ENCODE measurements at regions not wholly inside any gene's neighbourhood (a gene's known extent, or its start where the extent isn't known, plus 50 kb on each side); places are given as distances from the start of the nearest gene placed in this dataset.
"Not testable (repeated sequence)": the region's sequence is repeated elsewhere in the genome, so short reads cannot be mapped to it uniquely, and the experiment has no call there.

DNA sequence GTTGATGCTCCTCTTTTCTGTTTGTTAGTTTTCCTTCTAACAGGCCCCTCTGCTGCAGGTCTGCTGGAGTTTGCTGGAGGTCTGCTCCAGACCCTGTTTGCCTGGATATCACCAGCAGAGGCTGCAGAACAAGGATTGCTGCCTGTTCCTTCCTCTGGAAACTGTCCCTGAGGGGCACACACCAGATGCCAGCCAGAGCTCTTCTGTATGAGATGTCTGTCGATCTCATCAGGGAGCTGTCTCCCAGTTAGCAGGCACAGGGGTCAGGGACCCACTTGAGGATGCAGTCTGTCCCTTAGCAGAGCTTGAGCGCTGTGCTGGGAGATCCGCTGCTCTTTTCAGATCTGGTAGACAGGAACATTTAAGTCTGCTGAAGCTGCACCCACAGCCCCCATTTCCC lies 422.3 kb upstream of the SYNCRIP start:
- not testable (repeated sequence) for DNase-seq (ENCODE audit: low spot score)

DNA sequence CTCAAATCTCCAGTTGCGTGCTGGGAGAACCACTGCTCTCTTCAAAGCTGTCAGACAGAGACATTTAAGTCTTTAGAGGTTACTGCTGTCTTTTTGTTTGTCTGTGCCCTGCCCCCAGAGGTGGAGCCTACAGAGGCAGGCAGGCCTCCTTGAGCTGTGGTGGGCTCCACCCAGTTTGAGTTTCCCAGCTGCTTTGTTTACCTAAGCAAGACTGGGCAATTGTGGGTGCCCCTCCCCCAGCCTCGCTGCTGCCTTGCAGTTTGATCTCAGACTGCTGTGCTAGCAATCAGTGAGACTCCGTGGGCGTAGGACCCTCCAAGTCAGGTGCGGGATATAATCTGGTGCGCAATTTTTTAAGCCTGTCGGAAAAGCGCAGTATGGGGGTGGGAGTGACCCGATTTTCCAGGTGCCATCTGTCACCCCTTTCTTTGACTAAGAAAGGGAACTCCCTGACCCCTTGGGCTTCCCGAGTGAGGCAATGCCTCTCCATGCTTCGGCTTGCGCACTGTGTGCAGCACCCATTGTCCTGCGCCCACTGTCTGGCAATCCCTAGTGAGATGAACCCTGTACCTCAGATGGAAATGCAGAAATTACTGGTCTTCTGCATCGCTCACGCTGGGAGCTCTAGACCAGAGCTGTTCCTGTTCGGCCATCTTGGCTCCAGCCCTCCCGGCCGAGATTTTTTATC lies 414.8 kb upstream of the SYNCRIP start:
- DNase-seq (ENCODE audit: low spot score) = not testable (repeated sequence)

DNA sequence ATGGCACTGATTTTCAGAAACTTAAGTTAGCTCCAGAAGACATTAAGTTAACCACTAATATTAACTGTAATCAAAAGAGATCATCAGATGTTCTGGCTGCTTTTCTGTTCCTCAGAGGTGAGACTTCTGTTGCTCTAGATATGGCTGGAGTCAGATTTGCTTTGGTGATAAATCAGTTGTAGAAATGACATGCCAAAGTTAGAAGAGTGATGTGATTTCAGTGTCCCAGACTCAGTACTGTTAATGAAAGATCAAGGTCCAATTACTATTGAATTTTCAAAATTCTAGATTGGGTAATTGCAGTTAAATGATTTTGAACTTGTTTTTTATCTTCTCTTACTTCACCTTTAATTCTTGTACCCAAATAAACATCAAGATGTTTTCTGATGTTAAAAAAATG lies 402.4 kb upstream of the SYNCRIP start:
- DNase-seq (ENCODE audit: low spot score) = no peak

DNA sequence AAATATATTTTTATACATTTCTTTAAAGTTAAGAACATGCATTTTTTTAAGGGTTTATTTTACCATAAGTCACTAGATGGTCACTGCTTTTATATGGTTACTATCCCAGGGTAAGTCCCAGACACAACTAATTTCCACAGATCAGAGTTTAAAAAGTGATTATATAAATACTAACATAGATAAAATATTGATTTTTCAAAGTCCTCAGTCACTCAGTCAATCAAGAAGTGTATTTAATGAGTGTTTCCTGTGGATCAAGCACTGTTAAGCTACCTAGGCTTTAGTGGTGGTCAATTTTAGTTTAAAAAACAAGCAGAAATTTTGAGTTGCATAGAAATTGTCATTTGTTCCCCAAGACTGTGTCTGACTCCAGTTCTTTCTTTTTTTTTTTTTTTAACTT lies 399.5 kb upstream of the SYNCRIP start:
- DNase-seq (ENCODE audit: low spot score) = no peak

DNA sequence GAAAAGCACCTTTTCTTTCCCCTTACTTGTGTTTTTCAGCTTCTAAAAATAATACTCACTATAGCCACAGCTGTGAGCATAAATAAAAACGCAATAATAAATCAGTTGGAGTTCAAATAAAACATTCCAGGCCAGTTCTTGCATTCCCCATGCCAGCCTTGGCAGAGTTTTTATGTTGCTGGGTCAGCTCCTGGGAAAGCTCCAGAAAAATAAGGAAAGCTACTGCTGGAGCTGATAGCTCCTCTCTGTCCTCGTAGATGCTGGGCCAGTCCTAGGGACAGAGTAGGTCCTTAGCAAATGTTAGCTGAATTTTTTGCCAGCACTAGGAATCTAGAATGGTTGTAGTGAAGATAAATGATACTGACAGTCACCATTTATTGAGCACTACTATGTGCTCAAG lies 389.0 kb upstream of the SYNCRIP start:
- DNase-seq (ENCODE audit: low spot score) = no peak

DNA sequence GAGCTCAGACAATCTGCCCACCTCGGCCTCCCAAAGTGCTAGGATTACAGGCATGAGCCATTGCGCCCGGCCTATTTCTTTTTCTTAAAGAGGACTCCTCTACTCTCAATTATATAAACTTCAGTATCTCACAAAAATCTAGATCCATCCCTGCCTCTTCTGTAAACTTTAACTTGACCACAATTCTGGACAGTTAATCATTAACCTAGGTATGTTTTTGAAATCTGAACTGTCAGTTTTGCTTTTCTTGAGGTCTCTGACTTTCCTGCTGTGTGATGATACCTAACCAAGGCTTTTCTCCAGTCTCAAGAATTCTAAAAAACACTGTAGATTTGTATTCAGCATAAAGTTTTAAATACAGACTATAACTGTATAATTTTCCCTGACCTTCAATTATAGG lies 388.2 kb upstream of the SYNCRIP start:
- DNase-seq (ENCODE audit: low spot score) = peak; percentile 22

DNA sequence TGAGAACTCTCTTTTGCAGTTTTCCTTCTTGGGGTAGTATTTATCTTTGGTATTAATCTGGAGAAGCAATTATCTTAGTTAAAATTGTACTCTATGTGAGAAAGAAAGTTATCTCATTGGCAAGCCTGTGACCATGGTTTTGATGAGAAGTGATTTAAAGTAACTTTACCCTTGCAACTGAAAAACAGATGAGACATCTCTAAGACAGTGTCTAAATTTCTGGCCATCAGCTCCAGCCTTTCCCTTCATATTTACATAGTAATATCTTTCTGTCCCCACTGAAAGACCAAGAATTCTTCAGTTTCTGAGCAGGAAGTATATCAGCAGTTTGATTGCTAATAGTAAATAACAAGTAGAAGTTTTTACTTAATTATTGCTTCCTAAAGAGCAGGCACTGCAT lies 386.1 kb upstream of the SYNCRIP start:
- no peak for DNase-seq (ENCODE audit: low spot score)

DNA sequence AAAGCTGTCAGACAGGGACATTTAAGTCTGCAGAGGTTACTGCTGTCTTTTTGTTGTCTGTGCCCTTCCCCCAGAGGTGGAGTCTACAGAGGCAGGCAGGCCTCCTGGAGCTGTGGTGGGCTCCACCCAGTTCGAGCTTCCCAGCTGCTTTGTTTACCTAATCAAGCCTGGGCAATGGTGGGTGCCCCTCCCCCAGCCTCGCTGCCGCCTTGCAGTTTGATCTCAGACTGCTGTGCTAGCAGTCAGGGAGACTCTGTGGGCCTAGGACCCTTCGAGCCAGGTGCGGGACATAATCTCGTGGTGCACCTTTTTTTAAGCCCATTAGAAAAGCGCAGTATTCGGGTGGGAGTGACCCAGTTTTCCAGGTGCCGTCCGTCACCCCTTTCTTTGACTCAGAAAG lies 384.2 kb upstream of the SYNCRIP start:
- DNase-seq (ENCODE audit: low spot score) = not testable (repeated sequence)

DNA sequence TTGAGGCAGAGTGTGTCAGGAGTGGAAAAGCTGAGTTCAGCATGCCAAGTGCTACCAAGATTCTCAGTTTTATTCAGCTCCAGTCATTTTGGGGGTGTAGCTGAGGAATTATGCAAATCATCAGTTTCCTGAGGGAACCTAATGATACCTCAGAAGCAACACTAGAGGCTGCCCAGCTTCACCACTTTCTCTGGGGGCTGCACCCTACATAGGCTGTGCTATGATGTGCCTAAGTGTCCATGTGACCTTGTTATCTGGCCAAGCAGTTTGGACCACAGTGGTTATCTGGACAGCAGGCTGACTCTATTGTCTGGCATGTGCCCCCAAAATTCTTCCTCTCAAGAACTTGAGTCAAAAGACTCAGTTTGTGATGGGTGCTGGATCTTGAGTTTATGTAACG lies 374.6 kb upstream of the SYNCRIP start:
- no peak for DNase-seq (ENCODE audit: low spot score)

DNA sequence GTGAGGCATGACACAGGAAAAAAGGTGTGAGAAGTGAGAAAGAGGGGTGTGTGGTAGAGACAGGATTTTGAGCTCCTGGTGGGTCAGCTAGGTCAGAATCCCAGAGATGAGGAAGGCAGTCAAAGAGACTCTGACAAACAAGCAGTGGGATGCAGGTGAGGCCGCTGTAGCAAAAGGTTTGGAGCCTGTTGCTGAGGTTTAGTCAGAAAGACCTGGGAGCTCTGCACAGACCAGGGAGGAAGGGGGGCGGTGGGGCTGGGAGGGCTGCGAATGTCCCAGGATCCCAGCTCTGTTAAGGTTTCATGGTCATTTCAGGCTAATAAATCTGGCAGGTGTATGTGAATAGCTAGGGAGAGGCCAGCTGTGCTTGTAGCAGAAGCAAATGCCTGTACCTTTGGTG lies 373.9 kb upstream of the SYNCRIP start:
- DNase-seq (ENCODE audit: low spot score) = no peak

DNA sequence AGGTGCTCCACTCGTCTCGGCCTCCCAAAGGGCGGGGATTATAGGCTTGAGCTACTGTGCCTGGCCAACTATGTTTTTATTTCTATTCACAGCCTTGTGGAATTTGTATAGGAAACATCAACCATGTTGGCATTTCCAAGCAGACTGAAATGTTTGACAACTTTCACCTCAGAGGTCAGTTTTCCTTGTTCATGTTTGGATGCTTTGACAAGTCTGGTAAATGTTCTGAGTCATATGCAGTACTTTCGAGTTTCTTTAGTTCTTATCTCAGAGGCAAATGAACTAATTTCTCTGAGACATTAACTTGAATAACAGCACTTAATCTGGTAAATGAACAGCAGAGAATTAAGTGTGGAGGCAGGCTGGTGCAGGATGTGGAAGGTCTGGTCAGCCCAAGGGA lies 373.4 kb upstream of the SYNCRIP start:
- DNase-seq (ENCODE audit: low spot score) = peak; percentile 2

DNA sequence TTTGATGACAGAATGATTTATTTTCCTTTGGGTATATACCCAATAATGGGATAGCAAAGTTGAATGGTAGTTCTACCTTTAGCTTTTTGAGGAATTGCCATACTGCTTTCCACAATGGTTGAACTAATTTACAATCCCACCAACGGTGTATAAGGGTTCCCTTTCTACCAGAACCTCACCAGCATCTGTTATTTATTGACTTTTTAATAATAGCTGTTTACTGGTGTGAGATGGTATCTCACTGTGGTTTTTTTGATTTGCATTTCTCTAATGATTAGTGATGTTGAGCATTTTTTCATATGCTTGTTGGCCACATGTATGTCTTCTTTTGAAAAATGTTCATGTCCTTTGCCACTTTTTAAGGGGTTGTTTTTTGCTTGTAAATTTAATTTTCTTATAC lies 370.3 kb upstream of the SYNCRIP start:
- DNase-seq (ENCODE audit: low spot score) = not testable (repeated sequence)

DNA sequence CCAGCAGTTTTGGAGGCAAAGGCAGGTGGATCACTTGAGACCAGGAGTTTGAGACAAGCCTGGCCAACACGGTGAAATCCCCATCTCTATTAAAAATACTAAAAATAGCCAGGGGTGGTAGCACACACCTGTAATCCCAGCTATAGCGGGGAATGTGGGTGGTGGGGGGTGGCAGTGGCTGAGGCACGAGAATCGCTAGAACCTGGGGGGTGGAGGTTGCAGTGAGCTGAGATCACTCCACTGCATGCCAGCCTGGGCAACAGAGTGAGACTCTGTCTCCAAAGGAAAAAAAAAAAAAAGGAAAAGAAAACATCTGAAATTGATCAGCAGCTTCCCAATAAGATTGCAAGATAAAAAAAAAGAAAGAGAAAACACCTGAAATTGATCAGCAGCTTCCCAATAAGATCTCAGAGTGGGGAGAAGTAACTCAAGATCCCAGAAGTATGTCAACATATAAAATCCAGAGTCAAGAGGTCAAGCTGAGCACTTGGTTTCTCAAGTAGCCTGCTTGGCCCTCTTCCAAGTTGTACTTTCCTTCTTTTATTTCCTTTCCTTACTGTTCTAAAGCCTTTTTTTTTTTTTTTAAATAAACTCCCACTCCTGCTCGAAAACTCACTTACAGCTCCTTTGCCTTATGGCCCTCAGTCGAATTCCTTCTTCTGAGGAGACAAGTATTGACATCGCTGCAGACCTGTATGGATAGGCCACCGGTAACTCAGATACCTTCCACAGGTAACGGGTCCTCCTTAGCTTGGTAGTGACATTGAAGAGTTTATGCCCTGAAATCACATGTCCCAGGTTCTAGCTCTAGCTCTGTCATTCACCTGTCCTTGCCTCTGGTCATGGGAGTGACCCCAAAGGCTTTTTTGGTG lies 368.5 kb upstream of the SYNCRIP start:
- DNase-seq (ENCODE audit: low spot score) = no peak

DNA sequence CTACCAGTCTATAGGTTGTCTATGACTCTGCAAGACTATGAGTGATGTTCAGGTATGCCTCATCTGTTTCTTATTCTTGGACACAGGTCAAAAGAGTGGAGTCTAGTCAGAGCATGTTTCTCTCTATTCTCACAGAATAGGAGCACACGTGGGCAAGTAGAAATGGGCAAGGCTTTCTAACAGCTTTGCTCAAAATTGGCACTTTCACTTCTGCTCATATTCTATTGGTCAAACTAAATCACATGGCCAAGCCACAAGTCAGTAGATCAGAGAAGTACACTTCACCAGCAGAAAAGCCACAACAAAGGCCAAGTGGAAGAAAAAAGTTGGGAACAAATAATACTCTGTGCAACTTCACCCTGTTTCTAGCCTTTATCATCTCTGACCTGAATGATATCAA lies 354.5 kb upstream of the SYNCRIP start:
- no peak for DNase-seq (ENCODE audit: low spot score)

DNA sequence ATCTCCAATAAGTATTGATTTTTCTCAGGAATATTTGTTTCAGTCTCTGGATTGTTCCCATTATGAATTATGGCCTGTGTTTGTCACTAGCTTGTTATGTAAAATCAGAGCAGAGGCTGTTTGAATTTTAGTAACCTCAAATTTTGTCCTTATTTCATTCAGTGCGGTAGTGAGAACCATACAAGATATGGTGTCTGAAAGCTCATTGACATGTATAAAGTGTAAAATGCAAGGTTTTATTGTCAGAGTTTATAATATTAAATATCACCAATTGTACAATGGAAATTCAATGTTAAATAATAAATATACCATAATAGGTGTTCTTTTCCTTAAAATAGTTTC lies 353.3 kb upstream of the SYNCRIP start:
- no peak for DNase-seq (ENCODE audit: low spot score)

DNA sequence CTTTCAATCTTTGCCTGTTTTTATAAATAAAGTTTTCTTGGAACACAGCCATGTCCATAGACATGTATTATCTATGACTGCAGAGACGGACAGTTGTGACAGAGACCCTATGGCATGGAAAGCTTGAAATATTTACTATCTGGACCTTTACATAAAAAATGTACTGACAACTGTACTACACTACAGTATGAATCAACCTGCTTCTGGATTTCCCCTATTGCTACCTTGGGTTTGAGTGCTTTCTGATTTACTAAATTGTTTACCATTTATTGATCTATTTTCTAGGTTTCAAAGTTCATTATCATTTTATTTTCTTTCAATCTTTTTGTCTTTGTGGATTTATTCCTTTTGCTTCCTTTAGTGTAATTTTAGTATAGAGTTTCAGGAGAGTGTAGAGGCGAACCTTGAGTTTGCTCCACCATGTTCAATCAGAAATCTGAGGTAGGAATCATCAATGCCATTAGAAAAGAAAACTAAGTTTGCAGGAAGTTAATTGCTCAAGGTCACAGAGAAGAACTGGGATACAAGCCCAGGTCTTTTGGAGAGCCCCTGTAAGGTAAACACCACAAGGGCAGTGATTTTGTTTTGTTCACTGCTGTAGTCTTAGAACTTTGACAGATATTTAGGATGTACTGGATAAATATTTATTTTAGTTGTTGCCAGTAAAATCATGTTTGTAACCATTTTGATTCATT lies 352.8 kb upstream of the SYNCRIP start:
- no peak for DNase-seq (ENCODE audit: low spot score)

DNA sequence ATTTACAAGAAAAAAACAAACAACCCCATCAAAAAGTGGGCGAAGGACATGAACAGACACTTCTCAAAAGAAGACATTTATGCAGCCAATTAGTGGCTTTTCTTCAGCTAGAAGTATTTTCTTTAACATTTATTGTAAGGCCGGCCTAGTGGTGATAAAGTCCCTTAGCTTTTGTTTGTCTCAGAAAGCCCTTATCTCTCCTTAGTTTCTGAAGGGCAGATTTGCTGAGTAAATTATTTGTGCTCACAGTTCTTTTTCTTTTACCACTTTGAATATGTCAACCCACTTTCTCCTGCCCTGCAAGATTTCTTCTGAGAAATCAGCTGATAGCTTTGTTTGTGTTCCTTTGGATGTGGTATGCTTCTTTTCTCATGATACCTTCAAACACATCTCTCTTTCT lies 344.0 kb upstream of the SYNCRIP start:
- no peak for DNase-seq (ENCODE audit: low spot score)

DNA sequence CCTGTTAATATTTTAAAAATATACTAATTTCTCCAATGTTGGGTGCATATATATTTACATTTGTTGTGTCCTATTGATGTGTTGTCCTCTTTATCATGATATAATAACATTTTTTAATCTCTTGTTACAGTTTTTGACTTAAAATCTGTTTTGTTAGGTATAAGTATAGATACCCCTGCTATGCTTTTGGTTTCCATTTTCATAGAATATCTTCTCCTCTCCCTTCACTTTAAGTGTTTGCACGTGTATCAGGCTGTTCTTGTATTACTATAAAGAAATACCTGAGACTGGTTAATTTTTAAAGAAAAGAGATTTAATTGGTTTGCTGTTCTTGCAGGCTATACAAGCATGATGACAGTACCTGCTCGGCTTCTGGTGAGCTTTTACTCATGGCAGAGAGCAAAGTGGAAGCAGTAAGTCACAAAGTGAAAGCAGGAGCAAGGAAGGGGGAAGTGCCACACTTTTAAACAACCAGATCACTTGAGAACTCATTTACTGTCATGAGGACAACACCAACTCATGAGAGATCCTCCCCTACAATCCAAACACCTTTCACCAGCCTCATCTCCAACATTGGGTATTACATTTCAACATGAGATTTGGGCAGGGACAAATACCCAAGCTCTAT lies 340.5 kb upstream of the SYNCRIP start:
- no peak for DNase-seq (ENCODE audit: low spot score)

DNA sequence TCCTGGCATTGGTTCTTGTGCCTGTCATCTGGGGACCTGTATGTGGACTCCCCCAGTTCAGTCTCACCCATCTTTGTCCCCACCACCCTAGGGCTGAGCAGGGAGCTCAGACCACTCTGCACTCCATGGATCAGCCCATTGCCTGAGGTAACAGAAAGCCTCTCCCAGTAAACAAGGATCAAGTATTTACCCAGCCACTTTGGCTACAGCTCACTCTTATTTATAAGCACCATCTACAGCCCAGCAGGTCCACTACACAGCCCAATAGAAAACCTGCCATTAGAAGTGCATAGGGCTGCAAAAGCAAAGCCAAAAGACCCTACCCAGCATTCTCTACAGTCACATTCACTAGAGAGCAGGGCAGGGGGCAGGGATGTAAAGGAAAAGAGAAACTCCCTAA lies 335.0 kb upstream of the SYNCRIP start:
- DNase-seq (ENCODE audit: low spot score) = no peak

DNA sequence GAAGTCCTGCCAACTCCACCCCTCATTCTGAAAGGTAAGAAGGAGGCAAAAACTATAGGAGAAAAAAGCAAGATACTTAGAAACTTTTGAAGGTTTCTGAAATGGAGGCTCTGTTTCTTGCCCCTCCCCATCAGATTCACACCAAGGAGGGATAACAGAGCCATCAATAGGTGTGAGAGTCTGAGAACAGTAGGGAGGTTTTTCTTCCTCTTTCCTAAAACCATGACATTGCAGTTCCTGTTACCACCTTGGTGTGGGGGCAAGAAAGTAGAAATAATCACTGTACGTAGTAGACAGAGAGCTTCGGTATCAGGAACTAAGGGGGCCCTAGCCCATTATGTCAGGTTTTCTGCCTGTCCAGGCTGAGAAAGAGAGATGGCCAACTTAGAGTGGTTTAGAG lies 333.3 kb upstream of the SYNCRIP start:
- DNase-seq (ENCODE audit: low spot score) = no peak

DNA sequence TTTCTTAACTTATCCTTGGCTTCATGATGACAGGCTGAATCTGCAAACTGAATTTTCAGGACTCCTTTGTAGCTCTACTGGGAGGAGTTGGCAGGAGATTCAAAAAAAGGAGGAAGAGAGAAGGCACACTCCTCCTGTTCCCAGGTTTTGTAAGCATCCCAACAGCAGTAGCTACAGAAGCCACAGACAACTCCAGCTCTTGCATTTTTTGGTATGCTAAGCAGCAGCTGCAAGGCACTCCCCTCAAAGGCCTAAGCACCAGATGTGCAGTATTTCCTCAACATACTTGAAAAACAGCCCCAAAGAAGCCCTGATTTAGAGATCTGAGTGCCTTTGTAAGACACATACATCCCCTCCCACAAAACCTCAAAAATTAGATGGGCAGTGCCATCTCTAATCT lies 328.6 kb upstream of the SYNCRIP start:
- no peak for DNase-seq (ENCODE audit: low spot score)

DNA sequence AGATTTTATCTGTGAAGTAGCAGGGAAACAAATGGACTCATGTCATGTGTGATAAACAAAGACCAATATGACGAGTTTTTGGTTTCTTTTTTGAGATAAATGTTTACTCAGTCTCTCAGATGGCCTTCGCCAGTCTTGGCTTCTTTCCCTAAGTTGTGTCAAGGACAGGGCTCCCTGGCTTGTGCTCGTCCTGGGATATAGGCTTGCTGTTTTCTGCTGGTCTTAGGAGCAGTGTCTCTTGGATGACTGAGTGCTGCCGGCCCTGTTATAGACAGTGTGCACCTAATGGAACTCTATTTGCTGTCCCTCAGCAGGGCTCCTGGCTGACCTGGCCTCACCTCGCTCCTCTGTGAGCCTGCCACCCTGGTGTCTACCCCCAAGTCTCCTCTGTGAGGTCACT lies 324.1 kb upstream of the SYNCRIP start:
- DNase-seq (ENCODE audit: low spot score) = no peak

DNA sequence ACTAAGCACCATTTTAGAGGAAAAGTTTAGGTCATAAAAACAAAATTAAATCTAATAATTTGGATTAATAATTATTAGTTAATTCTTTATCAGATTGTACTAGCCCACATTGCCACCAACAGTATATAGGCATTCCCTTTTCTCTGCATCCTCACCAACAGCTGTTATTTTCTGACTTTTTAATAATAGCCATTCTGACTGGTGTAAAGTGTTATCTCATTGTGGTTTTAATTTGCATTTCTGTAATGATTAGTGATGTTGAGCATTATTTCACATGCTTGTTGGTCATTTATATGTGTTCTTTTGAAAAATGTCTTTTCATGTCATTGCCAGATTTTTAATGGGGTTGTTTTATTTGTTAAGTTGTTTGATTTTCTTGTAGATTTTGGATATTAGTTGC lies 319.1 kb upstream of the SYNCRIP start:
- DNase-seq (ENCODE audit: low spot score) = no peak

Measured in kidney tubule cell (primary cell).